Colonic mucosa (tissue), 4 donors: ENCODE measurements at regions not wholly inside any gene's neighbourhood (a gene's known extent, or its start where the extent isn't known, plus 50 kb on each side); places are given as distances from the start of the nearest gene placed in this dataset.

Source experiments
- DNase-seq: peaks from one replicate; pipeline ENCODE4 v3.0.0-alpha.2; 2020
- H3K27ac ChIP-seq: fragments of 200-600 bp; one replicate; pipeline ENCODE4 v1.8.0; 2021
- H3K27me3 ChIP-seq: fragments of 200-600 bp; one replicate; pipeline ENCODE4 v1.8.0; 2021
- H3K36me3 ChIP-seq: fragments of 200-600 bp; one replicate; pipeline ENCODE4 v1.8.0; 2021
- H3K4me1 ChIP-seq: fragments of 200-600 bp; one replicate; pipeline ENCODE4 v1.8.0; 2021; ENCODE audit warnings: mild to moderate bottlenecking
- H3K4me3 ChIP-seq: fragments of 200-600 bp; one replicate; pipeline ENCODE4 v1.8.0; 2021
- H3K9ac ChIP-seq, 2 donors: one replicate each; pipeline ENCODE4 v1.7.0; 2013; ENCODE audit warnings: control low read depth in 2 of 2, low read depth in 2 of 2, low read length in 2 of 2
- H3K9me3 ChIP-seq: fragments of 200-600 bp; one replicate; pipeline ENCODE4 v1.8.0; 2021
- CTCF ChIP-seq: fragments of 200-600 bp; IDR thresholded peaks from one replicate; pipeline ENCODE4 v1.8.0; 2022; ENCODE audit warnings: antibody characterized with exemption, mild to moderate bottlenecking
- intact Hi-C: fragments of 100-400 bp; cut with DNase I; formaldehyde crosslinking; loops from one replicate; pipeline ENCODE4 v1.14.1; 2022
- donor health status: healthy.
- donor health status: DM: no; HTN: no; CAD: no.
- donor health status: DM: no; HTN: no; CAD: no.

- Histone ChIP-seq H3K27ac (no peak overlapping the region), H3K36me3 (no peaks in the 10 kb centered on the region), H3K9me3 (no peaks in the 10 kb centered on the region), H3K4me1 (no peaks in the 10 kb centered on the region), H3K27me3 (no peaks in the 10 kb centered on the region), H3K9ac (no peak overlapping the region), H3K4me3 (no peak overlapping the region)
- DNase-seq = no peak
- intact Hi-C loops = no loop called here
- TF ChIP-seq CTCF = no peak
Measured at GRCh38 chr1:82534996-82535395, 734.3 kb downstream of the ADGRL2 start.

GRCh38 chr1:82525378-82525777 lies 724.6 kb downstream of the ADGRL2 start:
- H3K9me3 ChIP-seq = no peaks in the 10 kb centered on the region
- intact Hi-C loops = no loop called here
- H3K36me3 ChIP-seq = no peaks in the 10 kb centered on the region
- no peak for DNase-seq
- no peak overlapping the region for H3K9ac ChIP-seq
- no peak overlapping the region for H3K4me3 ChIP-seq
- TF ChIP-seq CTCF = no peak
- no peaks in the 10 kb centered on the region for H3K27me3 ChIP-seq
- H3K27ac ChIP-seq = no peak overlapping the region
- no peaks in the 10 kb centered on the region for H3K4me1 ChIP-seq

GRCh38 chr1:82520611-82521010 lies 719.9 kb downstream of the ADGRL2 start:
- H3K9me3 ChIP-seq = no peaks in the 10 kb centered on the region
- no peaks in the 10 kb centered on the region for H3K27me3 ChIP-seq
- no peak overlapping the region for H3K9ac ChIP-seq
- H3K4me1 ChIP-seq = no peaks in the 10 kb centered on the region
- TF ChIP-seq CTCF = no peak
- H3K36me3 ChIP-seq = no peaks in the 10 kb centered on the region
- H3K27ac ChIP-seq = no peak overlapping the region
- DNase-seq = no peak
- H3K4me3 ChIP-seq = no peak overlapping the region
- intact Hi-C loops = no loop called here

- DNase-seq = peak; percentile 17
- no peaks in the 10 kb centered on the region for H3K4me1 ChIP-seq
Measured at GRCh38 chr1:82517586-82517985, 716.9 kb downstream of the ADGRL2 start.

GRCh38 chr1:82515650-82516049 lies 714.9 kb downstream of the ADGRL2 start:
- no peaks in the 10 kb centered on the region for H3K36me3 ChIP-seq
- no peaks in the 10 kb centered on the region for H3K4me1 ChIP-seq
- intact Hi-C loops = no loop called here
- H3K27me3 ChIP-seq = no peaks in the 10 kb centered on the region
- no peak for DNase-seq
- no peak overlapping the region for H3K9ac ChIP-seq
- no peak overlapping the region for H3K4me3 ChIP-seq
- H3K27ac ChIP-seq = no peak overlapping the region
- H3K9me3 ChIP-seq = no peaks in the 10 kb centered on the region
- TF ChIP-seq CTCF = no peak

More at GRCh38 chr1:82517586-82517985, 716.9 kb downstream of the ADGRL2 start:
- Histone ChIP-seq H3K9me3 (no peaks in the 10 kb centered on the region), H3K9ac (no peak overlapping the region), H3K27ac (no peak overlapping the region), H3K27me3 (no peaks in the 10 kb centered on the region), H3K4me3 (no peak overlapping the region), H3K36me3 (no peaks in the 10 kb centered on the region)
- TF ChIP-seq CTCF = no peak
- intact Hi-C loops = no loop called here

GRCh38 chr1:82511441-82511840 lies 710.7 kb downstream of the ADGRL2 start:
- Histone ChIP-seq H3K27me3 (no peaks in the 10 kb centered on the region), H3K4me1 (no peaks in the 10 kb centered on the region), H3K4me3 (no peak overlapping the region), H3K27ac (no peak overlapping the region), H3K9me3 (no peaks in the 10 kb centered on the region), H3K9ac (no peak overlapping the region), H3K36me3 (no peaks in the 10 kb centered on the region)
- TF ChIP-seq CTCF = no peak
- intact Hi-C loops = no loop called here
- DNase-seq = no peak
